HG02884 (cell line): ENCODE measurements at regions not wholly inside any gene's neighbourhood (a gene's known extent, or its start where the extent isn't known, plus 50 kb on each side); places are given as distances from the start of the nearest gene placed in this dataset.

ENCODE experiments used
- ATAC-seq: cut with Tn5 transposase; IDR thresholded peaks from one replicate; pipeline ENCODE4 v1.9.1; 2021; ENCODE audit warnings: mild to moderate bottlenecking, moderate library complexity; ENCODE audit not compliant: unreplicated experiment

DNA sequence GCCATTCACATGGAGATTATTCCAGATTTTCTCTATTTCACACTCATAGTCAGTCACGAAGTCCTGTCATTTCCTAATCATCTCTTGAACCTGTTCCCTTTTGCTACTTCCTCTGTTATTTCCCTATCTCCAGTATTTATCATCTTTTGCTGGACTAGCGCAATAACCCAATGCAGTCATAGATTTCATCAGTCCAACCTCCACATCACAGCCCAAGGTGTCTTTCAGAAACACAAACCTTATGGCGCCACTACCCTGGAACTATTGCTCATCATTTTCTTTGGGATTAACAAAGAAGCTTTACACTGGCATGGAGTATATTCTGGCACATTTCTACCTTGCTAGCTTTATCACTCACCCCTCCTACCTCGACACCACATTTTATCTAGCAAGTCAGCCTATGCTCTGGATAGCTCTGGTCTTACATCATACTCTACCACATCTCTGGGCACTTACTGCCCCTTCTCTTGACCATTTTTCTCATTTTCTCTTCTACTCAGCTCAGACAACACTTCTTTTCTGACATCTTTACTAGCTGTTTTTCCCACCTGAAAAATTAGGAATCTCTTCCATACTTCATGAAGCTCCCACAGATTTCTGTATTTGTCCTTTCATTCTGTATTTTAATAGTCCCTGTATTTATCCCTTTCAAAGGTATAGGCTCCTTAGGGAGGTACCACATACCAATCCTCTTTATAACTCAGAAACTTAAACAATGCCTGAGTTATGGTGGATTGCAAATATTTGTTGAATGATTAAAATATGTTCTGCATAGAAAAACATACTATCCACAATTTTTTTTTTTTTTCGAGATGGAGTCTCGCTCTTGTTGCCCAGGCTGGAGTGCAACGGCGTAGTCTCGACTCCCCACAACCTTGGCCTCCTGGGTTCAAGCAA is 534.7 kb downstream of the KLF12 start:
- no peak for ATAC-seq

DNA sequence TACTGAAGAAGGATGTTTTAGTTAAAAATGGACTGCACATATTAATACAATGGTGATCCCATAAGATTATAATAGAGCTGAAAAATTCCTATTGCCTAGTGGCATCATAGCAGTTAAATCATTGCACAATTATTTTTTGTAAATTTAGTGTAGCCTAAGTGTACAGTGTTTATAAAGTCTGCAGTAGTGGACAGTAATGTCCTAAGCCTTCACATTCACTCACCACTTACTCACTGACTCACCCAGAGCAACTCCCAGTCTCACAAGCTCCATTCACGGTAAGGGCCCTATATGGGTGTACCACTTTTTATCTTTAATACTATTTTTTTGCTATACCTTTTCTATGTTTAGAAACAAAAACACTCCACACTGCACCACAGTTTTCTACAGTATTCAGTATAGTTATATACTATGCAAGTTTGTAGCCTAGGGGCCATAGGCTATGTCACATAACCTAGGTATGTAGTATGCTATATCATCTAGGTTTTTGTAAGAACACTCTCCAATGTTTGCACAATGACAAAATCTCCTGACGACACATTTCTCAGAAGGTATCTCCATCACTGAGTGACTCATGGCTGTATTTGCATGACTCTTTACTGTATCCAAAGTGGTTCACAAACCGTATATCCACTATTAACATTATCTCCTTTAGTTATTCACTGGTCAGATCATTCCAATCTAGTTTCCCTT is 536.0 kb downstream of the KLF12 start:
- no peak for ATAC-seq

- no peak for ATAC-seq
Observed at GRCh38 chr13:73596382-73596781, 537.6 kb downstream of the KLF5 start.

DNA sequence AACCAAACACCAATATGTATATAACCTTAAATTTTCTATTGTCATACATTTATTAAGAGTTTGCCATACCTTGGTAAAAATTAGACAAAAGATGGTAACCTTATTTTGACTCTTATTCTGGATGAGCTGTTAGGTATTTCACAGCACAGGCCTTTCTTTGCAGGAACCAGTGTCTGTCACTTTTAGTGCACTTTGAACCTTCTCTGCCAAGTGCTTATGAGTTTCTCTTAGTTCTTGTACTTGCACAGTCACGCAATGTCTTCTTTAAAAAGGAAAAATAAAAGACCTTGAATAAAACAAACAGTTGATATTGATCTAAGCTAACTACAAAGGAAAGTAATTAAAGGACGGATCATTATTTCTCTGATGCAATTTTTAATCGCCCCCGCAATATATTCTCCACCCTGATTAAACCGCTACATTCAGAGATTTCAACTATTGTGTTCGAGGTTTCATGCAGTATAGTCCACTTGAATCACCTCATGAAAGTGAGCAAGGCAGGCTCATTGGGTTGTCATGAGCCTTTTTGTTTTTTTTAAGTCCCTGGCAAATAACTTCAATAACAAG is 534.5 kb downstream of the KLF5 start:
- ATAC-seq: no peak

- ATAC-seq: no peak
Observed at GRCh38 chr13:73591861-73592260, 533.1 kb downstream of the KLF5 start.

DNA sequence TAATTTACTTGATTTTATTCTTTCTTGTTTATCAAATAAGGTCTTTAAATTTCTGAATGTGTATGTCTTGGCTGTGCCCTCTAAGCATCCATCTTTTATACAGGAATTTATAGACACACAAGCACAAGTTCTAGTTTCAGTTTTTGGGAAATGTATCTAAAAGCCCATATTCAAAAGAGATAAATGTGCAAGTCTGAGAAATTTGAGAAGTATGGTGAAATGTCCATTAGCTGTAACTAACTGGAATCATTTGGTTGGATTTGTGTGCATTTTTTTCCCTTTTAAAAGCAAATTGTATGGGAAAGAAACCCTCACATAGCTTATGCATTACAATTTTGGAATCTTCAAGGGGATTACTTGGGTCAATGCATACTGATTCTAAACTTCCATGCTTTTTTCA is 532.0 kb downstream of the KLF5 start:
- ATAC-seq: no peak

GRCh38 chr13:73585236-73585635 is 526.4 kb downstream of the KLF5 start:
- no peak for ATAC-seq

GRCh38 chr13:73583331-73583730 is 524.5 kb downstream of the KLF5 start:
- ATAC-seq: no peak

- no peak for ATAC-seq
Observed at GRCh38 chr13:73580513-73581267, 521.9 kb downstream of the KLF5 start.

DNA sequence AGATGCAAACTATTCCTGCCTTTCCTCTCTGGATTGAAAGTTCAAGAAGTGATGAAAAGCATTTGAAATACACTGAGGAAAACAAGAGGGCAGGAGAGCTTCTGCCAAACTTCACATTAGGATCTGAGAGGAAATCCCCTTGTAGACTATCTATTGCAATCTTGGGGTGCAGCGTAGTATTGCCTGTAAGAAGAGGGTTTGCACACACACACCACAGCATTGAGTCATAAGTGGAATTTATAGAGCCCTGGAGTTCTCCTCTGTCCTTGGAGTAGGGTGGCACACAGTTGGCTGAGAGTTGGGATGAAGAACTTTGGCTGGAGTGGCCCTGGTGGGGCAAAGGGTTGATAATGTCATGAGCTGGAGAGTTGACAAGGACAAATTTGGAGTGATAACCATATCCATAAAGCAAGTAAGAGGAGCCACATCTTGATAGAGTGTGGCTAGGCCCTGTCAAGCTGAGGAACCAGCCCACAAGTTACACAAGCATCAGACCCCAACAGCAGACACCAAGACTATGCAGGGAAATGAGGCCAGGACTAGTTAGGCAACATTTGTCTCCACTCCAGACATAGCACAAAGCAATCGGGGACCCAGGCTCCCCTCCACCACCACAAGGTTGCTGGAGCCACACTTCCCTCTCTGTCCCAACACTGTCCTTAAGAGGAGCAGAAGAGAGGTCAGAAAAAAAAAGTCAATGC is 520.9 kb downstream of the KLF5 start:
- no peak for ATAC-seq

DNA sequence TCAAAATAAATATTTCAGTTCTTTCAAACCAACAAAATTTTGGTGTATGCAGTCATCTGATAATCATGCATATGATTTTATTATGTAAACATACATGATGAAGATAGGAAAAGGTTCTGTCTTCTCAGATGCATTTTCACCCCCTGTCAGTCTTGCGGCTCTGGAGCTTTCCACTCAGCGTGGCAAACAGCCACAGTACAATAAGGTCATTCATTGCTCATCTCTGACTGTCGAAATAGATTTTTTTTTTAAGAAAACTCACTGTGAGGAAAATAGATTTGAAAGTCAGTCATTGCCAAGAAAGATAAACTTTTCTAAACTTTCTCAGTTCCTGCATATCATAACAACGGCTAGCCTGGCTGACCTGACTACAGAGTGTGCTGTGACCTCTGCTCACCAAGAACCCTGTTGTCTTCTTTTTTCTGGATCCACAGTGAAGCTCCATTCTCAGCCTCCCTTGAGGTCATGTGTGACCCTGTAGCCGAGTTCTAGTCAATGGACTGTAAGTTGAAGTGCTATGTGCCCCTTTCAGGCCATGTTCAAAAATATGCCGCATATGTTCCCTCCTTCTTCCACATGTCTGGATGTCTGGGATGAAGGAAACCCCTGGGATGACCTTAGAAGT is 519.6 kb downstream of the KLF5 start:
- ATAC-seq: no peak

DNA sequence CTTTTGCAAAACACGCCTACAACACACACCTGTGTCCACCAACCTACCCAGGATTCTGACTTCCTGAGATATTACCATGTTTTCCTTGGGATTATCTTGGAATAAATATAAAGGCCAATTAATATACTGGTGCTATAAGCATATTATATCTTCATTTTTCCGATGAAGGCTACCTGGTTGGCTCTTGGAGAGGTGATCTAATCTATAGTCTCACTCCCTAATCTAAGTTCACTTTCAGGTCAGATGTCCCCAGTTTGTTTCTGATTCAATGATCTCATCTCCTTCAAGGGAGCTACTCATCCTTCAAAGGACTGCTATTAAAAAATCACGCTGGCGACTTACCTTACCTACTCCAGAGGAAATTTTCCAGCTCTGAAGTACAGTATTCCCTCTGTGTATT is 517.5 kb downstream of the KLF5 start:
- no peak for ATAC-seq

DNA sequence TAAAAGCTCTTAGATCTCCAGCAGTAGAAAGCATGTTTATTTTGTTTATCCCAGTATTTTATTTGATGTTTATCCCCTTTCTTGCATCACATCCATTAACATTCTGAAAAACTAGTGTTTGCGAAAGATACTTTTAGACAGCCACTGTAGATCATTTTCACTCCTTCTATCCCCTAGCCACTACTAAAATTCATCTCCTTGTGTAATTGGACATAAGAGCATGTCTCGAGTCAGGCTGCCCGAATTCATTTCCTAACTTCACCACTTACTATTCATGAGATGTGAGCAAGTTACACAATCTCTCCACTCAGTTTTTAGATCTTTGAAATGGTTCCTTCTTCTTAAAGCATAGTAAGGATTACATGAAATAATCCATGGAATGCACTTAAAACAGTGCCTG is 514.0 kb downstream of the KLF5 start:
- no peak for ATAC-seq

- no peak for ATAC-seq
Observed at GRCh38 chr13:73571376-73571775, 512.6 kb downstream of the KLF5 start.

GRCh38 chr13:73556902-73557301 is 498.1 kb downstream of the KLF5 start:
- no peak for ATAC-seq

DNA sequence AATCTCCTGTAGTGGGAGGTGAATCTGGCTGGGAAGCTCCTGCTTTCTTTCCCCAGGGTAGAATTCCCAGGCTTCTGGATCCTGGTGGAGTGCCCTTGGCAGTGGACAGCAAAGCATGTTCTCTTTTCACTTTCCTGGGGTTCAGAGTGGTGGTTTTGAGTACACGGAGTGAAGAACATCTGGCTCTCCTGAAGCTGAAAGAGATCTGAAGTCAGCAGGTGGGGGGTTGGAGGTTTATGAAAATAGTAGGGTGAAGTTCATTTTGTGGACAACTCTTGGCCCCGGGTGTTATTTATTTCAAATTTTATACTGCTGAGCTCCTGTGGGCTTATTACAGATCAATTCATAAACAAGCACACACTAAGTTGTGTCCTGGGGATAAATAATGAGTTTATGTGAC is 497.3 kb downstream of the KLF5 start:
- no peak for ATAC-seq

- ATAC-seq: no peak
Observed at GRCh38 chr13:73551736-73552135, 492.9 kb downstream of the KLF5 start.

DNA sequence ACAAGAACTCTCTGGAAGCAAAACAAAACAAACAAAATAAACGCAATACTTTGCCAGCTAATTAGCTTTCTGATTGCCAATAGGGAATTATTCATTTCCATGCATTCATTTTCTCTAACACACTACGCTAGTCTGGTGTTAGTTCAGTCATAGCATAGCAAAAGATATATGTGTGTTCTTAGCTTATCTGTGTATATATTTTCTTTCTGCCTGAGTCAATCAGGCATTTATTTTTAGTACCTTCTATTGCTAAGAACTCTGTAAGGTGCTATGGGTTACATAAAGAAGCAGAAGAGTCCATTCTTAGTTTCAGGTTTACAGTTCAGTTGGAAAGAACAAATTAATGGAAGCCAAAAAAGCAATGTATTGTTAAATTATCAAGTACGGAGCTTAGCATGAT is 490.9 kb downstream of the KLF5 start:
- no peak for ATAC-seq

DNA sequence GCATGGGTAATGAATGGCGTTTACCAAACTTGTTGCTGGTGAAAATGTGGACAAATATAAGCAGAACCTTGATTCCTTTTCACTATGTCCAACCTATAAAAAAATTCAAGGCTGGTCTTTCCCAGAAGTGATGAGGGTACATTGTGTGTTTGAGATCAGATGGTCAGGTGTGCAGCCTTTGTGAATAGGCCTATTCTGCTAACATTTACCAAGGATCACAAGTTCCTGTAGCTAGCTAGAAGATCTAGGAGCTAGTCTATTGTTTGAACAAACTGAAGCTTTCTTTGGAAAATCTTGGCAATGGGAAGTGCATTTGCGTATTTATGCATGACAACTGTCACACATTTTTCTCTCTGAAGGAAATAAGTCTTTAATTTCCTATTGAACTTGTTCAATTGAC is 489.6 kb downstream of the KLF5 start:
- no peak for ATAC-seq

DNA sequence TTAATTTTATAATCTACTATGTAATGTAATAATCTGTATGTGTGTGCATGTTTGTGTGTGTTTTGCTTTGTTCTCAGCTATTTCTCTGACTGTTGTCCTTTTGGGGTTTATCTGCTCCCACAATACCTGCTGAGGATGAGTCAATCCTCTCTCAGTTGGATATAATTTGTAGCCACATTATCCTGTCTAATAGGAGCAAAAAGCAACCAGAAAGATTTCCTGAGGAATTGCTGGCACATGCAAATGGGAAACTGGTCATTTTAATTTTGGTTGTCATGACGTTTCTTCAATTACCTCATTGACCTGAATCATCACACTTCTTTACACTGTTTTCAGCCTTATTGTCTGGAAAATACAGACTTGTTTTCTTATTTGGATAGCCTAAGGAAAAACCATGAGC is 488.4 kb downstream of the KLF5 start:
- no peak for ATAC-seq
